Inferior parietal cortex (tissue), 1 donor: ENCODE measurements at regions not wholly inside any gene's neighbourhood (a gene's known extent, or its start where the extent isn't known, plus 50 kb on each side); places are given as distances from the start of the nearest gene placed in this dataset.

Experiments
- DNase-seq: peaks from one replicate; pipeline ENCODE4 v3.0.0-alpha.2; 2016; ENCODE audit errors: extremely low spot score

GRCh38 chr7:52064493-52064892, 747.9 kb upstream of the COBL start:
- DNase-seq = no peak

- no peak for DNase-seq
These were observed 745.1 kb upstream of the COBL start for GRCh38 chr7:52061666-52062065.

- DNase-seq = no peak
These were observed 736.9 kb upstream of the COBL start for GRCh38 chr7:52053525-52053924.

GRCh38 chr7:52030722-52031121, 714.1 kb upstream of the COBL start:
- DNase-seq = no peak

GRCh38 chr7:52026140-52026539, 709.5 kb upstream of the COBL start:
- DNase-seq = no peak

- DNase-seq = no peak
These were observed 704.7 kb upstream of the COBL start for GRCh38 chr7:52021343-52021742.

GRCh38 chr7:52018680-52019054, 702.1 kb upstream of the COBL start:
- DNase-seq = no peak

GRCh38 chr7:52017802-52018679, 701.4 kb upstream of the COBL start:
- no peak for DNase-seq

- DNase-seq = peak; percentile 9
These were observed 692.6 kb upstream of the COBL start for GRCh38 chr7:52009181-52009580.

GRCh38 chr7:52006674-52007073, 690.1 kb upstream of the COBL start:
- no peak for DNase-seq

GRCh38 chr7:52005613-52006012, 689.0 kb upstream of the COBL start:
- DNase-seq = no peak

GRCh38 chr7:51995596-51996179, 679.1 kb upstream of the COBL start:
- DNase-seq = no peak

- DNase-seq = no peak
These were observed 666.0 kb upstream of the COBL start for GRCh38 chr7:51982653-51983052.

GRCh38 chr7:51980812-51981211, 664.2 kb upstream of the COBL start:
- DNase-seq = no peak

GRCh38 chr7:51980313-51980712, 663.7 kb upstream of the COBL start:
- no peak for DNase-seq

GRCh38 chr7:51977913-51978312, 661.3 kb upstream of the COBL start:
- no peak for DNase-seq

- DNase-seq = no peak
These were observed 657.3 kb upstream of the COBL start for GRCh38 chr7:51973939-51974338.

GRCh38 chr7:51973071-51973470, 656.5 kb upstream of the COBL start:
- DNase-seq = no peak

GRCh38 chr7:51970961-51971665, 654.5 kb upstream of the COBL start:
- no peak for DNase-seq

- DNase-seq = no peak
These were observed 651.9 kb upstream of the COBL start for GRCh38 chr7:51968461-51968860.

GRCh38 chr7:51965454-51965853, 648.8 kb upstream of the COBL start:
- no peak for DNase-seq

GRCh38 chr7:51961804-51962203, 645.2 kb upstream of the COBL start:
- DNase-seq = no peak

GRCh38 chr7:51950813-51951212, 634.2 kb upstream of the COBL start:
- no peak for DNase-seq
